ENCODE measurements at regions not wholly inside any gene's neighbourhood (a gene's known extent, or its start where the extent isn't known, plus 50 kb on each side); places are given as distances from the start of the nearest gene placed in this dataset.
A peak's percentile ranks its signal among the peaks of the same experiment; 100 is the strongest.

GRCh38 chr13:108155185-108156106, 59.9 kb downstream of the LIG4 start:
- no peak for TF ChIP-seq EZH2 (IDR thresholded peaks at IDR 0.05; ENCODE audit: borderline replicate concordance, low read depth, low read length, poor library complexity, severe bottlenecking)
- peak; percentile 91 for TF ChIP-seq CTCF (conservative IDR thresholded peaks at IDR 0.05; ENCODE audit: low read depth, low read length)

Data from A673 (cell line).